Fibroblast of mammary gland (primary cell): ENCODE measurements at regions not wholly inside any gene's neighbourhood (a gene's known extent, or its start where the extent isn't known, plus 50 kb on each side); places are given as distances from the start of the nearest gene placed in this dataset.

ENCODE experiments used
- DNase-seq: peaks from one replicate; pipeline ENCODE4 v3.0.0-alpha.2; 2010; ENCODE audit warnings: low read depth
- H3K4me3 ChIP-seq: 2 replicates; pipeline ENCODE4 v1.5.1; 2011; ENCODE audit warnings: low read depth, mild to moderate bottlenecking, low read length, moderate library complexity; ENCODE audit not compliant: control insufficient read depth
- TF ChIP-seq, protein P1 (sequence below): conservative IDR thresholded peaks from 2 replicates; pipeline ENCODE4 v1.5.1; 2011; ENCODE audit warnings: low read depth, low read length, inconsistent platforms; ENCODE audit not compliant: control insufficient read depth, insufficient read depth

GRCh38 chr18:61136711-61137251, 196.4 kb upstream of the CDH20 start:
- TF ChIP-seq, protein P1, sequence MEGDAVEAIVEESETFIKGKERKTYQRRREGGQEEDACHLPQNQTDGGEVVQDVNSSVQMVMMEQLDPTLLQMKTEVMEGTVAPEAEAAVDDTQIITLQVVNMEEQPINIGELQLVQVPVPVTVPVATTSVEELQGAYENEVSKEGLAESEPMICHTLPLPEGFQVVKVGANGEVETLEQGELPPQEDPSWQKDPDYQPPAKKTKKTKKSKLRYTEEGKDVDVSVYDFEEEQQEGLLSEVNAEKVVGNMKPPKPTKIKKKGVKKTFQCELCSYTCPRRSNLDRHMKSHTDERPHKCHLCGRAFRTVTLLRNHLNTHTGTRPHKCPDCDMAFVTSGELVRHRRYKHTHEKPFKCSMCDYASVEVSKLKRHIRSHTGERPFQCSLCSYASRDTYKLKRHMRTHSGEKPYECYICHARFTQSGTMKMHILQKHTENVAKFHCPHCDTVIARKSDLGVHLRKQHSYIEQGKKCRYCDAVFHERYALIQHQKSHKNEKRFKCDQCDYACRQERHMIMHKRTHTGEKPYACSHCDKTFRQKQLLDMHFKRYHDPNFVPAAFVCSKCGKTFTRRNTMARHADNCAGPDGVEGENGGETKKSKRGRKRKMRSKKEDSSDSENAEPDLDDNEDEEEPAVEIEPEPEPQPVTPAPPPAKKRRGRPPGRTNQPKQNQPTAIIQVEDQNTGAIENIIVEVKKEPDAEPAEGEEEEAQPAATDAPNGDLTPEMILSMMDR, result no peak
- DNase-seq, result no peak
- H3K4me3 ChIP-seq, result no peak overlapping the region

DNA sequence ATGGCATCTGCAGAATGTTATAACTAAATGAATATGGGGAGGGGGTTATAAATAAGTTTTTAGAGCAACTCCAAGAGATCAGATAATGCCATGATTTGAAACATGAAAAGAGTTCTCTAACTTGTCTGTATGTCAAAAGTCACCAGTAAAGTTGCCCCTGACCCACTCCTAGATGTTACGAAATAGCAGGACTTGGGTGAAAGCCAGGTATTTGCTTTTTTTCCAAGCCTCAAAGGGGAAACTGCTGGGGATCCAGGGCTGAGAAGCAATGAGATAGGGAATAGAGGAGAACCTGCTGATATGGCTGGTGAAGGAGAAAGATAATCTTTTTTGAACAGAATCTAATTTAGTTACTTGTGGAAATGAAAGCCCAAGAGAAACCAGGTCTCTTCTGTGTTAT, 191.5 kb upstream of the CDH20 start:
- no peak overlapping the region for H3K4me3 ChIP-seq
- DNase-seq, result no peak
- TF ChIP-seq, protein P1, result no peak

DNA sequence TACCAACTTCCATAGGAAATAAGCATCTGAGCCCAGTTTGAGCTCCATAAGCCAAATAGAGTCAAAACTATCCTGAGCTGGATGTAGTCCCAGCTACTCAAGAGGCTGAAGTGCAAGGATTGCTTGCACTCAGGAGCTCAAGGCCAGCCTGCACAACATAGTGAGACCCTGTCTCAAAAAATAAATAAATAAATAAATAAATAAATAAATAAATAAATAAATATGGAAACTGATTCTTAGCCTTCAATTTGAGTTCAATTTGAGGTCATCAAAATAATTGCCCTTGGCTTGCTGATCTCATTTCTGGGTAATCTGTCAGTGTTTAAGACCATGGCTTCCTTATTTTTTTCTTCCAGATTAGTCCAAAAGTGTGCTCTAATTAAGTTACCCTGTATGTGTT, 184.9 kb upstream of the CDH20 start:
- TF ChIP-seq, protein P1, result no peak
- no peak for DNase-seq
- H3K4me3 ChIP-seq, result no peak overlapping the region

GRCh38 chr18:61149786-61150185, 183.4 kb upstream of the CDH20 start:
- no peak for DNase-seq
- H3K4me3 ChIP-seq, result no peak overlapping the region
- TF ChIP-seq, protein P1, result no peak

- no peak for DNase-seq
- TF ChIP-seq, protein P1, result no peak
- no peak overlapping the region for H3K4me3 ChIP-seq
These were observed 179.7 kb upstream of the CDH20 start for GRCh38 chr18:61153571-61153970.

GRCh38 chr18:61154866-61155265, 178.4 kb upstream of the CDH20 start:
- H3K4me3 ChIP-seq, result no peak overlapping the region
- TF ChIP-seq, protein P1, result no peak
- no peak for DNase-seq

- TF ChIP-seq, protein P1, result no peak
- H3K4me3 ChIP-seq, result no peak overlapping the region
- DNase-seq, result no peak
These were observed 177.6 kb upstream of the CDH20 start for GRCh38 chr18:61155586-61155985.
